ENCODE measurements at regions not wholly inside any gene's neighbourhood (a gene's known extent, or its start where the extent isn't known, plus 50 kb on each side); places are given as distances from the start of the nearest gene placed in this dataset.

- no peak for TF ChIP-seq POLR2A (IDR thresholded peaks at IDR 0.05)
- no peak for TF ChIP-seq CTCF (IDR thresholded peaks at IDR 0.05)
These were observed 94.6 kb downstream of the MC4R start for GRCh38 chr18:60277855-60278480.

Measured in heart left ventricle (tissue), 13 donors.